B cell (primary cell): ENCODE measurements at regions not wholly inside any gene's neighbourhood (a gene's known extent, or its start where the extent isn't known, plus 50 kb on each side); places are given as distances from the start of the nearest gene placed in this dataset.

Experiments used
- ATAC-seq: fragments of 200-7000 bp; cut with Tn5 transposase; one replicate; pipeline ENCODE4 v1.10.0; 2021; ENCODE audit warnings: low read depth, mild to moderate bottlenecking, moderate number of reproducible peaks, moderate library complexity
- CTCF ChIA-PET: fragments of 350-600 bp; sonication (Branson Sonifier 250); formaldehyde crosslinking; loops from one replicate; lab custom pipeline; 2021; ENCODE audit warnings: antibody characterized with exemption, inconsistent platforms; lab: Charles Lee
- POLR2A ChIA-PET: fragments of 350-600 bp; sonication (Branson Sonifier 250); formaldehyde crosslinking; loops from one replicate; lab custom pipeline; 2021; ENCODE audit warnings: antibody characterized with exemption; lab: Charles Lee
- DNase-seq: peaks from one replicate; pipeline ENCODE4 v3.0.0; 2013
- H2AFZ ChIP-seq: 2 replicates; pipeline ENCODE4 v1.6.1; 2012; ENCODE audit warnings: mild to moderate bottlenecking, low read depth, low read length; ENCODE audit not compliant: insufficient read depth, poor library complexity, severe bottlenecking
- H3K27ac ChIP-seq, 2 donors: 1 replicate in 1 of 2; 2 replicates in 1 of 2; pipeline ENCODE4 v1.5.1; 2012 to 2013; ENCODE audit warnings: low read length in 2 of 2, mild to moderate bottlenecking in 2 of 2, moderate library complexity in 1 of 2
- H3K27me3 ChIP-seq, 4 experiments: fragments of 200-600 bp in 1 of 4; sonication (generic) in 1 of 4; replicated peaks in 1 of 4; 1 replicate in 2 of 4; 2 replicates in 2 of 4; pipeline versions ENCODE4 v1.6.1 to v1.7.0; 2013 to 2016; ENCODE audit warnings: low read length in 3 of 4, mild to moderate bottlenecking in 2 of 4, mixed read lengths in 1 of 4, moderate library complexity in 1 of 4; ENCODE audit not compliant: insufficient read depth in 4 of 4, control insufficient read depth in 3 of 4; ENCODE audit errors: control extremely low read depth in 1 of 4
- H3K36me3 ChIP-seq, 2 experiments: replicated peaks in 1 of 2; 1 replicate in 1 of 2; 2 replicates in 1 of 2; pipeline versions ENCODE4 v1.6.1 to v1.7.1; 2013; ENCODE audit warnings: low read length in 1 of 2; ENCODE audit not compliant: insufficient read depth in 2 of 2, control insufficient read depth in 1 of 2; ENCODE audit errors: control extremely low read depth in 1 of 2, extremely low read depth in 1 of 2
- H3K4me1 ChIP-seq, 2 donors: fragments of 200-600 bp in 1 of 2; sonication (generic) in 1 of 2; 1 replicate in 1 of 2; 2 replicates in 1 of 2; pipeline versions ENCODE4 v1.5.1 to v1.6.1; 2013 to 2017; ENCODE audit warnings: low read length in 2 of 2; ENCODE audit not compliant: control insufficient read depth in 2 of 2, insufficient read depth in 2 of 2
- H3K4me2 ChIP-seq: replicated peaks from 2 replicates; pipeline ENCODE3; 2012; ENCODE audit warnings: mild to moderate bottlenecking, low read depth, low read length; ENCODE audit not compliant: poor library complexity, severe bottlenecking
- H3K4me3 ChIP-seq, 5 experiments: fragments of 200-600 bp in 1 of 5; sonication (generic) in 1 of 5; 1 replicate in 3 of 5; 2 replicates in 2 of 5; pipeline versions ENCODE4 v1.5.1 to v1.7.0; 2011 to 2016; ENCODE audit warnings: low read length in 4 of 5, mild to moderate bottlenecking in 4 of 5, low read depth in 2 of 5, control low read depth in 1 of 5, moderate library complexity in 1 of 5; ENCODE audit not compliant: insufficient read depth in 1 of 5; ENCODE audit errors: control extremely low read depth in 1 of 5, extremely low read depth in 1 of 5
- H3K79me2 ChIP-seq: fragments of 200-600 bp; sonication (generic); one replicate; pipeline ENCODE4 v1.6.0; 2016; ENCODE audit warnings: low read length; ENCODE audit not compliant: control insufficient read depth, insufficient read depth
- H3K9ac ChIP-seq: fragments of 200-600 bp; sonication (generic); 2 replicates; pipeline ENCODE4 v1.6.1; 2017; ENCODE audit warnings: mild to moderate bottlenecking, low read length, moderate library complexity
- H3K9me3 ChIP-seq, 3 donors: one replicate each; pipeline versions ENCODE4 v1.6.1 to v1.7.1; 2013; ENCODE audit warnings: low read length in 2 of 3; ENCODE audit not compliant: control insufficient read depth in 2 of 3, insufficient read depth in 1 of 3; ENCODE audit errors: control extremely low read depth in 1 of 3
- H4K20me1 ChIP-seq: 2 replicates; pipeline ENCODE4 v1.6.0; 2012; ENCODE audit warnings: mild to moderate bottlenecking, low read length; ENCODE audit not compliant: insufficient read depth, control insufficient read depth, poor library complexity, severe bottlenecking
- H3K27ac Mint-ChIP-seq: one replicate; pipeline ENCODE4 v1.8.0; 2021; ENCODE audit warnings: mixed read lengths
- H3K27me3 Mint-ChIP-seq: one replicate; pipeline ENCODE4 v1.8.0; 2021; ENCODE audit warnings: mixed read lengths
- H3K4me1 Mint-ChIP-seq: one replicate; pipeline ENCODE4 v1.8.0; 2021; ENCODE audit warnings: mixed read lengths
- H3K4me3 Mint-ChIP-seq: one replicate; pipeline ENCODE4 v1.8.0; 2021; ENCODE audit warnings: mixed read lengths
- H3K9me3 Mint-ChIP-seq: one replicate; pipeline ENCODE4 v1.8.0; 2022; ENCODE audit warnings: mixed read lengths; ENCODE audit not compliant: insufficient read depth
- CTCF ChIP-seq: fragments of 200-600 bp; IDR thresholded peaks from one replicate; pipeline ENCODE4 v1.8.0; 2022; ENCODE audit warnings: antibody characterized with exemption, mild to moderate bottlenecking
- EZH2 ChIP-seq: IDR thresholded peaks from 2 replicates; pipeline ENCODE4 v1.6.1; 2012; ENCODE audit warnings: borderline replicate concordance, low read depth, mild to moderate bottlenecking, moderate library complexity, low read length; ENCODE audit not compliant: insufficient read depth, poor library complexity, severe bottlenecking
- WGBS: methylation state at CpG from one replicate; pipeline ENCODE4 v1.1.5; 2013; ENCODE audit warnings: missing lambda C conversion rate; ENCODE audit not compliant: insufficient coverage; 5-methylcytosine and 5-hydroxymethylcytosine counted together
- intact Hi-C: fragments of 100-400 bp; cut with micrococcal nuclease; formaldehyde crosslinking; loops from one replicate; pipeline ENCODE4 v1.10.0; 2022

DNA sequence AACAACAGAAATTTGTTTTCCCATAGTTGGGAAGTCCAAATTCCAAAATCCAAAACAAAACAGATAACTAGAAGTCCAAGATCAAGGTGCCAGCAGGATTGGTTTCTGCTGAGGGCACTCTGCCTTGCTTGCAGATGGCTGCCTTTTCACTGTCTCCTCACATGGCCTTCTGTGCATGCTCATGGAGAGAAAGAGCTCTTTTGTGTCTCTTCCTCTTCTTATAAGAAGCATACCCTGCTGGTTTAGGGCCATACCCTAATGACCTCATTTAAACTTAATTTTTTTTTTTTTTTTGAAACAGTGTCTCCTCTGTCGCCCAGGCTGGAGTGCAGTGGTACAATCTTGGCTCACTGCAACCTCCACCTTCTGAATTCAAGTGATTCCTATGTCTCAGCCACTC is 1974.1 kb upstream of the PCDH20 start:
- WGBS: no CpG with 5 or more reads among the region's 1 CpG
- ChIA-PET POLR2A (no interaction called here), CTCF (no interaction called here)
- H3K4me3 ChIP-seq: no peak overlapping the region
- Mint-ChIP-seq H3K4me1 (no peaks in the 10 kb centered on the region), H3K4me3 (no peak overlapping the region), H3K27me3 (no peaks in the 10 kb centered on the region), H3K27ac (no peak overlapping the region), H3K9me3 (no peaks in the 10 kb centered on the region)
- H3K9me3 ChIP-seq: peaks cover 0 to 2% (median 0%) of the 10 kb centered on the region in 3 donors
- H3K36me3 ChIP-seq: no peaks in the 10 kb centered on the region
- DNase-seq: no peak
- no peaks in the 10 kb centered on the region for H3K4me1 ChIP-seq
- no peaks in the 10 kb centered on the region for H4K20me1 ChIP-seq
- intact Hi-C loops: no loop called here
- H3K27me3 ChIP-seq: no peaks in the 10 kb centered on the region
- ATAC-seq: no peak
- H3K9ac ChIP-seq: no peak overlapping the region
- H3K27ac ChIP-seq: no peak overlapping the region
- H3K4me2 ChIP-seq: no peak overlapping the region
- no peaks in the 10 kb centered on the region for H3K79me2 ChIP-seq
- H2AFZ ChIP-seq: no peak overlapping the region
- TF ChIP-seq CTCF: no peak
- TF ChIP-seq EZH2: no peak

DNA sequence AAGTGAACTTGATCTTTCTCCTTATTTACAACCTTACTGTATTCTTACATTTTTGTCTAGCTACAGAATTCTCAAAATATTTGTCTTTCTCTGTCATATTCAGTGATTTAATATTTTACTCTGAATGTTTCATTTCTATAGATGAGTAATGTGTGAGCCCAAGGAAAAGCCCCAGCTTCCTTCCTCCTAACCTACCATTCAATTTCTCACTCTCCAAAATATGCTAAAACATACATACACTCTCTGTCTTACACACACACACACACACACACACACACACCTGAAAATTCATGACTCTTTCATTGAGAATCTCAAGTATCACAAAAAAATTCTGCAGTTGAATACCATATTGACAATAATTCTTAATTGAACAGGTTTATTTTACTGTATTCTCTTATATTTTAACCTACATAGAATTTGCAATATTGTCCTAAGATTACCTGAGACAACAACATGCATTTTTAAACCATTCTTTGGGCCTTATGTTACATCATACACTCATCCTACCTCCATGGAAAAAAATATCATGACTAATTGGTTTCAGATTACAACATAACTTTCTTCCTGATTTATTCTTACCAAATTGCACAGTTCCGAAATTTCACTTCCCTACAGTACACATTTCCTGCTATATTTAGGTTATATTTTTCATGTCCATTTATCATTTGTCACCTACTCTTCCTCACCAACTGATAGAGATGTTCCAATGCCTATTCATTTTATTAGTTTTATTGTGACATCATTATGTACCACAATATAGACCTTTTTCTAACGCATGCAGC is 1965.6 kb upstream of the PCDH20 start:
- Mint-ChIP-seq H3K27me3 (no peaks in the 10 kb centered on the region), H3K9me3 (peaks cover 2% of the 10 kb centered on the region), H3K27ac (no peak overlapping the region), H3K4me1 (no peaks in the 10 kb centered on the region), H3K4me3 (no peak overlapping the region)
- Histone ChIP-seq H3K4me2 (no peak overlapping the region), H4K20me1 (no peaks in the 10 kb centered on the region), H2AFZ (no peak overlapping the region), H3K79me2 (no peaks in the 10 kb centered on the region), H3K27ac (no peak overlapping the region), H3K4me3 (no peak overlapping the region), H3K4me1 (no peaks in the 10 kb centered on the region), H3K27me3 (no peaks in the 10 kb centered on the region), H3K9ac (no peak overlapping the region), H3K36me3 (no peaks in the 10 kb centered on the region), H3K9me3 (peaks cover 0 to 1% (median 0%) of the 10 kb centered on the region in 3 donors)
- DNase-seq: no peak
- ChIA-PET POLR2A (no interaction called here), CTCF (no interaction called here)
- TF ChIP-seq CTCF (no peak), EZH2 (no peak)
- no peak for ATAC-seq
- no CpG with 5 or more reads among the region's 2 CpGs for WGBS
- intact Hi-C loops: no loop called here
